Activated CD4-positive, alpha-beta memory T cell treated with anti-CD3 and anti-CD28 coated beads, Interleukin-2, amount 10 ng/mL, durations not matched to agents 7 days and 5 days (primary cell): ENCODE measurements at regions not wholly inside any gene's neighbourhood (a gene's known extent, or its start where the extent isn't known, plus 50 kb on each side); places are given as distances from the start of the nearest gene placed in this dataset.

Experiments
- CTCF ChIA-PET: fragments of 350-600 bp; sonication (Branson Sonifier 250); formaldehyde crosslinking; loops from one replicate; lab custom pipeline; 2021; ENCODE audit warnings: antibody characterized with exemption, inconsistent platforms; lab: Charles Lee
- POLR2A ChIA-PET: fragments of 350-600 bp; sonication (Branson Sonifier 250); formaldehyde crosslinking; loops from one replicate; lab custom pipeline; 2021; ENCODE audit warnings: antibody characterized with exemption; lab: Charles Lee
- DNase-seq: peaks from one replicate; pipeline ENCODE4 v3.0.0-alpha.2; 2020
- H3K27ac Mint-ChIP-seq: one replicate; pipeline ENCODE4 v1.8.0; 2021; ENCODE audit warnings: mild to moderate bottlenecking, mixed read lengths
- H3K27me3 Mint-ChIP-seq: one replicate; pipeline ENCODE4 v1.8.0; 2021; ENCODE audit warnings: mixed read lengths
- H3K36me3 Mint-ChIP-seq: one replicate; pipeline ENCODE4 v1.8.0; 2021; ENCODE audit warnings: low read depth, mixed read lengths
- H3K4me1 Mint-ChIP-seq: one replicate; pipeline ENCODE4 v1.8.0; 2021; ENCODE audit warnings: mixed read lengths
- H3K4me3 Mint-ChIP-seq: one replicate; pipeline ENCODE4 v1.8.0; 2021; ENCODE audit warnings: mild to moderate bottlenecking, mixed read lengths
- H3K9me3 Mint-ChIP-seq: one replicate; pipeline ENCODE4 v1.8.0; 2021; ENCODE audit warnings: mixed read lengths

DNA sequence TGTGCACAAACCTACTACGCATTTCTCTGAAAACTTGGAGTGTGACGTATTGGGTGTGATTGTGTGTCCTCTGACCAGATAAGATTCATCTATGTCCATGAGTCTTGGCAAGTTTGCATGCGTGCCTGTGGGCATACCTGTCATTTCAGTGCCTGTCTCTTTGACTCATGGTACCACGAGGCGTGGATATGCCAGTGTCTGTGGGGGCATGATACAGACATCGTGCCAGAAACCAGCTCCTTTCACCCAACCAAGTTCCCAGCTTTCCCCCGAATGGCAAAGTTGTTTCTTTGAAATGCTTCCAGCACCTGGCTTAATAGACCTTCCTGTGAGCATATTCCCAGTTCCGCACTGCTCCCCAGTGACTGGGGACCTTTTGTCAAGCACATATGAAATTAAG is 241.9 kb upstream of the MVB12B start:
- H3K27ac Mint-ChIP-seq = no peak overlapping the region
- H3K4me1 Mint-ChIP-seq = peaks cover 17% of the 10 kb centered on the region
- no peak for DNase-seq
- H3K9me3 Mint-ChIP-seq = peaks cover 3% of the 10 kb centered on the region
- ChIA-PET CTCF (no interaction called here), POLR2A (no interaction called here)
- H3K4me3 Mint-ChIP-seq = no peak overlapping the region
- H3K36me3 Mint-ChIP-seq = no peaks in the 10 kb centered on the region
- H3K27me3 Mint-ChIP-seq = peaks cover 11% of the 10 kb centered on the region

DNA sequence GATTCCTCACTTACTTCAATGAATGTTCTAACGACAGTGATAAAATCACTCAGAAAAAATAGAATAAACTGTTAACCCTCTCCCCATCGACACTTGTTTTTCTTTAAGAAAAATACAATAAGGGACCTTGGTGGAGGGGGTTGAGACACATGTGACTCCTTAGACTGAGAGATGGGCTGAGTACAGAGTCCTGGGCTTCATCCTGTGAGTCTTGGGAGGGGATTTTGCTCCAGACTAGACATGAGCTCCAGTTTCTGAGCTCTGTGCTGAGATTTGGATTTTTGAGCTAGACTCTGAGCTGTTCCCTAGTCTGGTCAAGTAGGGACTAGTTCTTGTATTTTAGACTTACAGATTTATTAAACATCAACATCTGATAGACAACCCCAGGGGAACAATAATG is 241.5 kb upstream of the MVB12B start:
- POLR2A ChIA-PET = no interaction called here

DNA sequence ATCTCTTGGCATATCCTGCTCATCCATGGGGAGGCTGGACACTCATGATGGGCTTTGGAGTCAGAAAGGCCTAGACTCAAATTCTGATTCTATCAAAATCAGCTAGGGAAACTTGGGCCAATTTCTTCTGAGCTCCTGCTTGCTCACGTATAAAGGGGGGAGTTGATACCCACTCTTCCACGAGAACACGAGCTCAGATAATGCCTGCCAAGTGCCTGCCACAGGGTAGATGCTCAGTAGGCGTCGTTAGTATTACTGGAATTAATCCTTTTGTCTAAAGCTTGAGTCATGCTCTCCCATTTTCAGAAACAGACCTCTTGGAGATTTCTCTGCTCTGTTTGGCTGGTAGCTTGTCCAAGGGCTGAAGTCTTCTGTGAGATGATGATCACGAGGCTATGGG is 238.3 kb upstream of the MVB12B start:
- Mint-ChIP-seq H3K4me3 (no peak overlapping the region), H3K36me3 (no peaks in the 10 kb centered on the region), H3K4me1 (peaks cover 15% of the 10 kb centered on the region), H3K9me3 (peaks cover 3% of the 10 kb centered on the region), H3K27me3 (peaks cover 5% of the 10 kb centered on the region), H3K27ac (no peak overlapping the region)
- CTCF ChIA-PET = no interaction called here
- DNase-seq = no peak
- POLR2A ChIA-PET = no interaction called here

More for the DNA sequence above, 241.5 kb upstream of the MVB12B start:
- no peak for DNase-seq
- Mint-ChIP-seq H3K9me3 (peaks cover 3% of the 10 kb centered on the region), H3K36me3 (no peaks in the 10 kb centered on the region), H3K27ac (no peak overlapping the region), H3K4me3 (no peak overlapping the region), H3K4me1 (peaks cover 17% of the 10 kb centered on the region), H3K27me3 (peaks cover 11% of the 10 kb centered on the region)
- CTCF ChIA-PET = no interaction called here

- Mint-ChIP-seq H3K27me3 (no peaks in the 10 kb centered on the region), H3K9me3 (no peaks in the 10 kb centered on the region), H3K4me1 (peaks cover under 1% of the 10 kb centered on the region), H3K36me3 (no peaks in the 10 kb centered on the region), H3K27ac (no peak overlapping the region), H3K4me3 (no peak overlapping the region)
- no peak for DNase-seq
- CTCF ChIA-PET = no interaction called here
- POLR2A ChIA-PET = no interaction called here
Observed at GRCh38 chr9:126089789-126090188, 236.8 kb upstream of the MVB12B start.

GRCh38 chr9:126093771-126094170 is 232.9 kb upstream of the MVB12B start:
- POLR2A ChIA-PET = no interaction called here
- no peak for DNase-seq
- Mint-ChIP-seq H3K36me3 (no peaks in the 10 kb centered on the region), H3K4me1 (no peaks in the 10 kb centered on the region), H3K27me3 (no peaks in the 10 kb centered on the region), H3K4me3 (no peak overlapping the region), H3K27ac (no peak overlapping the region), H3K9me3 (no peaks in the 10 kb centered on the region)
- CTCF ChIA-PET = no interaction called here

DNA sequence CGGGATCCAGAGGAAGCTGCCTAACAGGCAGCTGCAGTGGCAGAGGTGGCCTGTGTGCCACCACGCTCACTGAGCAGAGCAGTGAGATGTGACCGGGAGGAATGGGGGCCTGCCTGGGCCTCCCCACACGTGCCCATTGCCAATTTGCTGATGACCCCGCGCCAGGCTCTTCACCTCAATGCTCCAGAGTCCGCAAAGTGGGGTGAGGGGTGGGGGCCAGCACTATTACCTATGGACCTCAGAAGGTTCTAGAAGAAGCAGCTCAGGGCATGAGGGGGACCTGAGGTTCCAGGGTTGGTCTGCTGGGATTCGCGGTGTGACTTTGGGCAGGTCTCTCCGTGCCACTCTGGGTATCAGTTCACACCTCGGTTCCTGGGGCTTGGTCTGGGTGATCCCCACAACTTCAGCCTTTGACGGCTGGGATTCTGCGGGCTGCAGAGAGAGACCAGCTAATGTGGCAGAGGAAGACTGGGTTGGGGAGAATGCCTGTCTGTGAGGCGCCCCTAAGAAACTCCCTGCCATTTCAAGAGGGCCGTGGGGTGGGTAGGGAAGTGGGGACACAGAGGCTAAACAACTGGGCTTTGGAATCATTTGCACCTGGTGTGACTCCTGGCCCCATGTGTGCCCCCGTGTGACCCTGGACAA is 231.0 kb upstream of the MVB12B start:
- ChIA-PET CTCF (no interaction called here), POLR2A (no interaction called here)
- no peaks in the 10 kb centered on the region for H3K27me3 Mint-ChIP-seq
- DNase-seq = no peak
- H3K9me3 Mint-ChIP-seq = no peaks in the 10 kb centered on the region
- no peak overlapping the region for H3K4me3 Mint-ChIP-seq
- no peak overlapping the region for H3K27ac Mint-ChIP-seq
- H3K36me3 Mint-ChIP-seq = no peaks in the 10 kb centered on the region
- no peaks in the 10 kb centered on the region for H3K4me1 Mint-ChIP-seq

DNA sequence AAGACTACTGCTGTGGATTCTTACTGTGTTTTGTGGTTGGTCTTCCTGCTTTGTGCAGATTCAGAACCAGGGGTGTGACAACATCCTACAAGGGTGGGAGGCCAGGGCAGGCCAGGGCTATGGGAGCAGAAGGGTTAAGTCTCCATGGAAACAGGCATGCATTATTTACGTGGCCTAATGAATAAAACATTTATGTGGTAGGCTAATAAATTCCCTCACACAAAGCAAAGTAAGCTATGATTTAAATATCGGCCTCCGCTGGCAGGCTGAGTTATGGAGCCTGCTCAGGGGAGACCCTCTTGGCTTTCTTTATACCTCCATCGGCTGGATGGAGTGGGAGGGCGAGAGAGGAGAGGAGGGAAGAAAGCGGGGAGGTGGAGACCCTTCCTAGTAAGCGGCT is 230.3 kb upstream of the MVB12B start:
- Mint-ChIP-seq H3K27ac (no peak overlapping the region), H3K36me3 (no peaks in the 10 kb centered on the region), H3K4me1 (no peaks in the 10 kb centered on the region), H3K4me3 (no peak overlapping the region), H3K9me3 (no peaks in the 10 kb centered on the region), H3K27me3 (peaks cover 1% of the 10 kb centered on the region)
- POLR2A ChIA-PET = no interaction called here
- CTCF ChIA-PET = no interaction called here
- DNase-seq = no peak

- Mint-ChIP-seq H3K9me3 (no peaks in the 10 kb centered on the region), H3K4me1 (no peaks in the 10 kb centered on the region), H3K4me3 (no peak overlapping the region), H3K27me3 (peaks cover 3% of the 10 kb centered on the region), H3K27ac (no peak overlapping the region), H3K36me3 (no peaks in the 10 kb centered on the region)
- CTCF ChIA-PET = no interaction called here
- DNase-seq = no peak
- POLR2A ChIA-PET = no interaction called here
Observed at GRCh38 chr9:126097679-126098078, 228.9 kb upstream of the MVB12B start.

DNA sequence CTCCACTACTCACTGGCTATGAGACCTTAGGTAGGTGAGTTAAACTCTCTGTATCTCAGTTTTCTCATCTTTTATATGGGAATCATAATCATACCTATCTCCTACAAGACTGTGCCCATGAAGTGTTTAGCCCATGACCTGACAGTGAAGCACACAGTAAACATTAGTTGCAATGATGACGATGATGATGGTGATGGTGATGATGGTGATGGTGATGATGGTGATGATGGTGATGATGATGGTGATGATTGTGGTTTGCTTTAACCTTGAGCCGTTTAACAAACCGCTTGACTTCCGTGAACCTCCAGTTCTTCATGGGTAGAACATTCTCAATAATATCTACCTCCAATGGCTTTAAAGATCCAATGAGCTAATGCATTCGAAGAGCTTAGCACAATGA is 220.2 kb upstream of the MVB12B start:
- ChIA-PET CTCF (no interaction called here), POLR2A (no interaction called here)
- Mint-ChIP-seq H3K27me3 (peaks cover 13% of the 10 kb centered on the region), H3K36me3 (no peaks in the 10 kb centered on the region), H3K4me3 (no peak overlapping the region), H3K9me3 (no peaks in the 10 kb centered on the region), H3K4me1 (no peaks in the 10 kb centered on the region), H3K27ac (no peak overlapping the region)
- DNase-seq = no peak

DNA sequence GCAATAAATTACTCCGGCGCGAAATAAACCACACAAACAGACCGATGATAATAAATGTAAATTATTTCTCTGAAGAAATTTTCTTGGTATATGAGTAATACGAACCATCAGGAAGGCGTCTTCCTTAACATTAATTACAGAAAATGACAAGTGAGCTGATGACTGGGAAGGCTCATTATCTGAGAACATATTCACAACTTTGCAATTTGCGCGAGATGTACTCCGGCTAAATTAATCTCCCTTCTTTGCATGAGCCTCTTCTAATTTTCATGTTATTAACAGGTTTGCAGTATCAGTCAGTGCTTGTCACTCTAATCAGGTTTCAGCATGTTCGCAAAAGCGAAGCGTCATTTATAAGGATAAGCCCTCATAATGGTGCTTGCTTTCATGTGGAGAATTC is 218.9 kb upstream of the MVB12B start:
- no peak overlapping the region for H3K27ac Mint-ChIP-seq
- peaks cover 12% of the 10 kb centered on the region for H3K27me3 Mint-ChIP-seq

DNA sequence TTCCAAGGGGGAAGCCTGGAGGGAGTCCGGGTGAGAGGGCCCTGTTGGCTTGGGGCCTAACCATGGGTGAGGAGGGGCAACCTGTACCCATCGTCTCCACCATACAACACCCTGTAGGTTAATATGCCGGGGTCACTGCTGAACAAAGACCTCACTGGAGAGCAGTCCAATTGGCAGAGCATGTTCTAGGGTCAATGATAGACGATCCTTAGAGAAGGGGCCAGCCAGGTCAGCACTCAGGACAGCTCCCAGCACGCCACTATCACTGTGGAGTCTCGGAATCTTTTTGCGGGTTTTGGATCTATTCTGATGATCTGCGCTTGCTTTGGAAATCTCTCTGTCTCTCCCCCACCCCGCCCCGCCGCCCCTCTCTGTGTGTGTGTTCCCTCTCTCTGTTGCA is 218.4 kb upstream of the MVB12B start:
- Mint-ChIP-seq H3K27ac (no peak overlapping the region), H3K9me3 (no peaks in the 10 kb centered on the region), H3K27me3 (peaks cover 12% of the 10 kb centered on the region), H3K4me1 (no peaks in the 10 kb centered on the region), H3K36me3 (no peaks in the 10 kb centered on the region), H3K4me3 (no peak overlapping the region)
- no peak for DNase-seq
- POLR2A ChIA-PET = no interaction called here
- CTCF ChIA-PET = no interaction called here

More for the DNA sequence above, 218.9 kb upstream of the MVB12B start:
- H3K36me3 Mint-ChIP-seq = no peaks in the 10 kb centered on the region
- POLR2A ChIA-PET = no interaction called here
- H3K9me3 Mint-ChIP-seq = no peaks in the 10 kb centered on the region
- DNase-seq = no peak
- CTCF ChIA-PET = no interaction called here
- no peak overlapping the region for H3K4me3 Mint-ChIP-seq
- no peaks in the 10 kb centered on the region for H3K4me1 Mint-ChIP-seq

DNA sequence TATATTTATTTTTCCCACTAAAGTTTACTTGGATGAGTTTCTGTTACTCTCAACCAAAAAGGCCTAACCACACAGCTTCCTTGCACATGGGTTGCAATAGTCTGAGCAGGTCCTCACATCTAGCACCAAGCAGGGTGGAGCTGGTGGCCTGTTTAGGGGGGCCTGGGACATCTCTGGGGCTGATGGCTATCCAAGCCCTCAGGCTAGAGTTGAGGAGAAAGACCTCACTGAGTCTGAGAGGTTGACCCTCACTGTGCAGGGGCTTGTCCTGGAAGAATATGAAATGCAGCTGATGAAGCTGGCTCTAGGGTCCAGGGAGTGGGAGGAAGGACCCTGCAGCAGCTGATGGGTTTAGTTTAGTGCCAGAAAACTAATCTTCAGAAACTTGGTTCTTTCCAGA is 217.1 kb upstream of the MVB12B start:
- POLR2A ChIA-PET = no interaction called here
- no peaks in the 10 kb centered on the region for H3K9me3 Mint-ChIP-seq
- no peak overlapping the region for H3K27ac Mint-ChIP-seq
- no peaks in the 10 kb centered on the region for H3K36me3 Mint-ChIP-seq
- CTCF ChIA-PET = no interaction called here
- no peak overlapping the region for H3K4me3 Mint-ChIP-seq
- H3K4me1 Mint-ChIP-seq = no peaks in the 10 kb centered on the region
- peaks cover 12% of the 10 kb centered on the region for H3K27me3 Mint-ChIP-seq
- no peak for DNase-seq

DNA sequence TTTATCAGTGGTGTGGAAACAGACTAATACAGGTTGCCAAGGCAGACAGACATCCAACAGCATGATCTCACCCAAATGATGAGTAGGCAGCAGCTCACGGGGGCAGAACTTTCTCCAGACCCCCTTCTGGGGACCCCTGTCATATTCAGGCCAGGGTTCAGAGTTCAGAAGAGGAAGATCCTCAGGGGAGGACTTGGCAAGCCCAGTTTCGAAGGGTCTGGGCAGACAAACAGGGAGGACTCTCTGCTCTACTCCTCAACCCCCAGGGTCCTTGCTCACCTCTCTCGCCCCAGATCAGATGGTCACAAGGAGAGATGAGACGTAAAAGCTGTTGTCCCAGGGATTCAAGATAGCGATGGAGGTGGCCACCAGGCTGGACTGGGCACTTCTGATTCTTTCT is 215.1 kb upstream of the MVB12B start:
- ChIA-PET CTCF (no interaction called here), POLR2A (no interaction called here)
- Mint-ChIP-seq H3K27ac (no peak overlapping the region), H3K4me1 (no peaks in the 10 kb centered on the region), H3K36me3 (no peaks in the 10 kb centered on the region), H3K4me3 (no peak overlapping the region), H3K9me3 (no peaks in the 10 kb centered on the region), H3K27me3 (peaks cover 12% of the 10 kb centered on the region)
- no peak for DNase-seq

DNA sequence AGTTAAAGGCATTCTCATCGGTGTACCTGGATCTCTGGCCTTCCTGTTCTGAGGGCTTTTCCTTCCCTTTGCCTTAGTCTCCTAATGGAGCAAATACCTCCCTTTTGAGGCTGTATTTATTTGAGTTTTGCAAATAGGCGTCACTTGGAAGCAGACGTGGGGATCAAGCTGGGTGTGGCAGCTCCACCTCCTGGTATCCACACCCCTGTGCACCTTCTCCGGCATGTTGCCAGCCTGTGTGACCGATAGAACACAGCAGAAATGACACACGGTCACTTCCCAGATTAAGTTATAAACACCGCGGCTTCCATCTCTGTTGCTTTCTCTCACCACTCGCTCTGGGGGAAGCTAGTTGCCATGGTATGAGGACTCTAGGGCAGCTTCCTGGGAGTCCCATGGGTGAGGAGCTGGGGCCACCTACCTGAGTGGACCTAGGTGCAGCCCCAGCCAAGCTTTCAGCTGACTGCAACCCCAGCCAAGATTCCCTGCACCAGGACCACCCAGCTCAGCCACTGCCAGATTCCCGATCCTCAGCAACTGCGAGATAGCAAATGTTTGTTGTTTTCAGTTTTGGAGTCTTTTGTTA is 214.4 kb upstream of the MVB12B start:
- ChIA-PET POLR2A (no interaction called here), CTCF (no interaction called here)
- H3K27ac Mint-ChIP-seq = no peak overlapping the region
- no peaks in the 10 kb centered on the region for H3K36me3 Mint-ChIP-seq
- DNase-seq = no peak
- H3K9me3 Mint-ChIP-seq = no peaks in the 10 kb centered on the region
- H3K27me3 Mint-ChIP-seq = peaks cover 10% of the 10 kb centered on the region
- H3K4me3 Mint-ChIP-seq = no peak overlapping the region
- no peaks in the 10 kb centered on the region for H3K4me1 Mint-ChIP-seq
